Natural killer cell (primary cell): ENCODE measurements at regions not wholly inside any gene's neighbourhood (a gene's known extent, or its start where the extent isn't known, plus 50 kb on each side); places are given as distances from the start of the nearest gene placed in this dataset.

Experiments used
- ATAC-seq, 3 donors: fragments of 150-1000 bp in 2 of 3; fragments of 200-7000 bp in 1 of 3; cut with Tn5 transposase; 1 replicate in 1 of 3; 2 replicates in 2 of 3; pipeline ENCODE4 v1.10.0; 2021; ENCODE audit warnings: mild to moderate bottlenecking in 2 of 3, moderate library complexity in 2 of 3
- DNase-seq, 2 donors: peaks; one replicate each; pipeline versions ENCODE4 v3.0.0 to v3.0.0-alpha.2; 2013 to 2021; ENCODE audit warnings: mixed read lengths in 1 of 2
- H3K27ac ChIP-seq: one replicate; pipeline ENCODE4 v1.5.1; 2013; ENCODE audit warnings: mild to moderate bottlenecking, low read length
- H3K27me3 ChIP-seq: one replicate; pipeline ENCODE4 v1.6.1; 2013; ENCODE audit warnings: low read length; ENCODE audit not compliant: control insufficient read depth, insufficient read depth
- H3K36me3 ChIP-seq: one replicate; pipeline ENCODE4 v1.6.1; 2013; ENCODE audit warnings: low read length; ENCODE audit not compliant: control insufficient read depth, insufficient read depth
- H3K4me1 ChIP-seq: one replicate; pipeline ENCODE4 v1.6.1; 2013; ENCODE audit warnings: low read length; ENCODE audit not compliant: control insufficient read depth, insufficient read depth
- H3K4me3 ChIP-seq: one replicate; pipeline ENCODE4 v1.5.1; 2013; ENCODE audit warnings: low read length
- H3K9me3 ChIP-seq: one replicate; pipeline ENCODE4 v1.6.1; 2013; ENCODE audit warnings: low read length; ENCODE audit not compliant: control insufficient read depth, insufficient read depth
- H3K27ac Mint-ChIP-seq, 2 donors: one replicate each; pipeline ENCODE4 v1.8.0; 2022; ENCODE audit warnings: mild to moderate bottlenecking in 2 of 2, mixed read lengths in 2 of 2, moderate library complexity in 1 of 2
- H3K27me3 Mint-ChIP-seq, 2 donors: one replicate each; pipeline ENCODE4 v1.8.0; 2022; ENCODE audit warnings: low read depth in 2 of 2, mixed read lengths in 2 of 2
- H3K36me3 Mint-ChIP-seq: one replicate; pipeline ENCODE4 v1.8.0; 2022; ENCODE audit warnings: mixed read lengths
- H3K4me1 Mint-ChIP-seq, 2 donors: one replicate each; pipeline ENCODE4 v1.8.0; 2022; ENCODE audit warnings: mixed read lengths in 2 of 2
- H3K4me3 Mint-ChIP-seq: one replicate; pipeline ENCODE4 v1.8.0; 2022; ENCODE audit warnings: mild to moderate bottlenecking, moderate library complexity, mixed read lengths
- H3K9me3 Mint-ChIP-seq, 2 donors: one replicate each; pipeline ENCODE4 v1.8.0; 2022; ENCODE audit warnings: mixed read lengths in 2 of 2
- WGBS: methylation state at CpG from one replicate; pipeline ENCODE4 v1.1.7; 2013; ENCODE audit warnings: missing lambda C conversion rate; ENCODE audit not compliant: insufficient coverage; 5-methylcytosine and 5-hydroxymethylcytosine counted together
- intact Hi-C: fragments of 100-400 bp; cut with micrococcal nuclease; formaldehyde crosslinking; loops from one replicate; pipeline ENCODE4 v1.14.2; 2022
- TF ChIP-seq, protein P1 (sequence below): fragments of 200-600 bp; IDR thresholded peaks from one replicate; pipeline ENCODE4 v1.8.0; 2022; ENCODE audit warnings: antibody characterized with exemption

DNA sequence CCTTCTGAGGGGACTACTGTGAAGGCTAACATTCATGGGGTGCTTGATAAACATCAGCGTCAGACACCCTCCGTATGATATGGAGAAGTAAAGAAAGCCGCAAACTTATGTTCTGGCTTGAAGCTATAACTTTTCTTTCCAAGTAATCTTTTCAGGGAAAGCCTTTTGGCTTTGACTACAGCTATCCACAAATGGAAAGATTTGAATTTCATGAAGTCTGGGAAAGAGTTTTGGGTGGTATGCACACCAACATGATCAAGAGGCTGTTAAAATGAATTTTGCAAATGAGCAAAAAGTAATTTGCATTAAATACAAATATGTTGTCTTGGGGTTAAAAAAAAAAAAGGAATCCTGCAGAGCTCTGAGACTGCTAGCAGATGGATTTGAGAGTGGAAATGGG is 114.8 kb upstream of the LIMCH1 start:
- TF ChIP-seq, protein P1, sequence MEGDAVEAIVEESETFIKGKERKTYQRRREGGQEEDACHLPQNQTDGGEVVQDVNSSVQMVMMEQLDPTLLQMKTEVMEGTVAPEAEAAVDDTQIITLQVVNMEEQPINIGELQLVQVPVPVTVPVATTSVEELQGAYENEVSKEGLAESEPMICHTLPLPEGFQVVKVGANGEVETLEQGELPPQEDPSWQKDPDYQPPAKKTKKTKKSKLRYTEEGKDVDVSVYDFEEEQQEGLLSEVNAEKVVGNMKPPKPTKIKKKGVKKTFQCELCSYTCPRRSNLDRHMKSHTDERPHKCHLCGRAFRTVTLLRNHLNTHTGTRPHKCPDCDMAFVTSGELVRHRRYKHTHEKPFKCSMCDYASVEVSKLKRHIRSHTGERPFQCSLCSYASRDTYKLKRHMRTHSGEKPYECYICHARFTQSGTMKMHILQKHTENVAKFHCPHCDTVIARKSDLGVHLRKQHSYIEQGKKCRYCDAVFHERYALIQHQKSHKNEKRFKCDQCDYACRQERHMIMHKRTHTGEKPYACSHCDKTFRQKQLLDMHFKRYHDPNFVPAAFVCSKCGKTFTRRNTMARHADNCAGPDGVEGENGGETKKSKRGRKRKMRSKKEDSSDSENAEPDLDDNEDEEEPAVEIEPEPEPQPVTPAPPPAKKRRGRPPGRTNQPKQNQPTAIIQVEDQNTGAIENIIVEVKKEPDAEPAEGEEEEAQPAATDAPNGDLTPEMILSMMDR: no peak
- no peaks in the 10 kb centered on the region for H3K36me3 ChIP-seq
- intact Hi-C loops: no loop called here
- H3K27ac ChIP-seq: no peak overlapping the region
- WGBS: 97% methylated on average over 3 of the region's 3 CpGs
- ATAC-seq: no peak
- no peaks in the 10 kb centered on the region for H3K9me3 ChIP-seq
- Mint-ChIP-seq H3K36me3 (no peaks in the 10 kb centered on the region), H3K4me1 (no peaks in the 10 kb centered on the region), H3K27ac (no peak overlapping the region), H3K27me3 (no peaks in the 10 kb centered on the region), H3K4me3 (no peak overlapping the region), H3K9me3 (peaks cover 0 to 3% of the 10 kb centered on the region in 2 donors)
- no peaks in the 10 kb centered on the region for H3K27me3 ChIP-seq
- no peak overlapping the region for H3K4me3 ChIP-seq
- H3K4me1 ChIP-seq: no peaks in the 10 kb centered on the region
- no peak for DNase-seq

DNA sequence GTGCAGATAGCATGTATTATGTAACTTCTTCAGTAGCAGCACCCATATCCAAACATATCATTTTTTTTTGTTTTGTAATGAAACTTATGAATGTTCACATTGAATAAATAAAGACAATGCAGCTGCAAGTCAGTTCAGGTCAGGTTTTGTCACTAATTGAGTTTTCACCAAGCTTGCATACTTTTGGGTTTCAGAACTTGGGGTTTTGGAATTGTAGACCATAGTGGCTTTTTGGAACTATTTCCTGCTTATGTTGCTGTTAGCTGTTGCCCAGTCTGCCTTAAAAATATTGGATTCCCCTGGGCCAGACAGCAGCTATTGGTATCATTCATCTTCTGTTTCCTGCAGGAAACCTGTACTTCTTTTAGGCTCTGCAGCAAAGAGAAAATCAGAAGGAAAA is 113.4 kb upstream of the LIMCH1 start:
- H3K4me1 ChIP-seq: no peaks in the 10 kb centered on the region
- H3K4me3 ChIP-seq: no peak overlapping the region
- no peaks in the 10 kb centered on the region for H3K36me3 ChIP-seq
- no peaks in the 10 kb centered on the region for H3K9me3 ChIP-seq
- no peak for ATAC-seq
- Mint-ChIP-seq H3K4me3 (no peak overlapping the region), H3K9me3 (peaks cover 0 to 2% of the 10 kb centered on the region in 2 donors), H3K4me1 (no peaks in the 10 kb centered on the region), H3K27ac (no peak overlapping the region), H3K27me3 (no peaks in the 10 kb centered on the region), H3K36me3 (no peaks in the 10 kb centered on the region)
- TF ChIP-seq, protein P1: no peak
- no peak for DNase-seq
- H3K27ac ChIP-seq: no peak overlapping the region
- intact Hi-C loops: no loop called here
- no peaks in the 10 kb centered on the region for H3K27me3 ChIP-seq

GRCh38 chr4:41425650-41426049 is 112.3 kb upstream of the LIMCH1 start:
- intact Hi-C loops: no loop called here
- no peaks in the 10 kb centered on the region for H3K9me3 Mint-ChIP-seq
- H3K4me3 Mint-ChIP-seq: no peak overlapping the region
- no peaks in the 10 kb centered on the region for H3K36me3 Mint-ChIP-seq
- no peak overlapping the region for H3K27ac ChIP-seq
- ATAC-seq (no peak), DNase-seq (no peak)
- H3K9me3 ChIP-seq: no peaks in the 10 kb centered on the region
- no peaks in the 10 kb centered on the region for H3K4me1 Mint-ChIP-seq
- H3K27me3 ChIP-seq: no peaks in the 10 kb centered on the region
- TF ChIP-seq, protein P1: no peak
- no CpG with 5 or more reads among the region's 1 CpG for WGBS
- H3K4me1 ChIP-seq: no peaks in the 10 kb centered on the region
- H3K27ac Mint-ChIP-seq: no peak overlapping the region
- H3K36me3 ChIP-seq: no peaks in the 10 kb centered on the region
- H3K27me3 Mint-ChIP-seq: no peaks in the 10 kb centered on the region
- no peak overlapping the region for H3K4me3 ChIP-seq

GRCh38 chr4:41426539-41426938 is 111.4 kb upstream of the LIMCH1 start:
- Histone ChIP-seq H3K4me1 (no peaks in the 10 kb centered on the region), H3K4me3 (no peak overlapping the region), H3K9me3 (no peaks in the 10 kb centered on the region), H3K27ac (no peak overlapping the region), H3K36me3 (no peaks in the 10 kb centered on the region), H3K27me3 (no peaks in the 10 kb centered on the region)
- no peak for DNase-seq
- no peak for ATAC-seq
- TF ChIP-seq, protein P1: no peak
- no peak overlapping the region for H3K4me3 Mint-ChIP-seq
- H3K4me1 Mint-ChIP-seq: no peaks in the 10 kb centered on the region
- intact Hi-C loops: no loop called here
- no peaks in the 10 kb centered on the region for H3K9me3 Mint-ChIP-seq
- no peak overlapping the region for H3K27ac Mint-ChIP-seq
- no peaks in the 10 kb centered on the region for H3K36me3 Mint-ChIP-seq
- WGBS: 36% methylated on average over 2 of the region's 3 CpGs
- no peaks in the 10 kb centered on the region for H3K27me3 Mint-ChIP-seq
